ENCODE measurements at regions not wholly inside any gene's neighbourhood (a gene's known extent, or its start where the extent isn't known, plus 50 kb on each side); places are given as distances from the start of the nearest gene placed in this dataset.
"Not testable (repeated sequence)": the region's sequence is repeated elsewhere in the genome, so short reads cannot be mapped to it uniquely, and the experiment has no call there.

DNA sequence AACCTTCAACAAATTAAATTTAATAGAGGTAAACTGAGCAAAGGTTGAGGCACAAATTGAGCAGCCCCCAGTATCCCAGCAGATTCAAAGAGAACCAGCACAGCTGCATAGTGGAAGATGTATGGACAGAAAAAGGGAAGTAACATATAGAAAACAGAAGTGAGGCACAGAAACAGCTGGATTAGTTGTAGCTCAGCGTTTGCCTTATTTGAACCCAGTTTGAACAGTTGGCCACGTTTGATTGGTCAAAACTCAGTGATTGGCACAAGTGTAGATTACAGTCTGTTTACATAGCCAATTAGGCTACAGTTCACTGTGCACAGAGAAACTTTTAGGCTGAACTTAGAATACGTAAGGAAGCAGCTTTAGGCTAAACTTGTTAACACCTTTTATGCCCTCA lies 315.5 kb downstream of the RMST start:
- intact Hi-C loops (cut with DNase I), result no loop called here
- no peak for DNase-seq (ENCODE audit: low spot score)

- intact Hi-C loops (cut with DNase I), result no loop called here
- DNase-seq (ENCODE audit: low spot score), result no peak
Observed at GRCh38 chr12:97781342-97781741, 318.7 kb downstream of the RMST start.

DNA sequence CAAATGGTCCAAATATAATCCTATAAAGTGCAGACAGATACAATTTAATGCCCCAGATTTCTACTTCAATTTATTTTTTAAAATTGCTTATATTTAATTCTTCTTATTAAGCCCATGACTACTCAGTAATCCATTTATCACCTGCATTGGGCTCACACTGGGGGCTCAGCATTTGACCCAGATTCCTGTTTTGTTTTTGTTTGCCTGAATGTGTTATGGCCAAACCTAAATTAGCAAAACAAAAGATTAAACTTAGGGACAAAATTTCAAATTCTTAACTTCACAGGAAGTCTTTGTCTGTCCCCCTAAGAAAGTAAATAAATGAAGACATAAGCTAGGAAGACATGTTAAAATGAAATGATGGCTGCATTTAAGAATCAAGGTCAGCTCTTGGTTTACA lies 322.3 kb downstream of the RMST start:
- no peak for DNase-seq (ENCODE audit: low spot score)
- intact Hi-C loops (cut with DNase I), result no loop called here

- intact Hi-C loops (cut with DNase I), result no loop called here
- DNase-seq (ENCODE audit: low spot score), result no peak
Observed at GRCh38 chr12:97790281-97790680, 327.7 kb downstream of the RMST start.

GRCh38 chr12:97797473-97797872 lies 334.9 kb downstream of the RMST start:
- intact Hi-C loops (cut with DNase I), result no loop called here

DNA sequence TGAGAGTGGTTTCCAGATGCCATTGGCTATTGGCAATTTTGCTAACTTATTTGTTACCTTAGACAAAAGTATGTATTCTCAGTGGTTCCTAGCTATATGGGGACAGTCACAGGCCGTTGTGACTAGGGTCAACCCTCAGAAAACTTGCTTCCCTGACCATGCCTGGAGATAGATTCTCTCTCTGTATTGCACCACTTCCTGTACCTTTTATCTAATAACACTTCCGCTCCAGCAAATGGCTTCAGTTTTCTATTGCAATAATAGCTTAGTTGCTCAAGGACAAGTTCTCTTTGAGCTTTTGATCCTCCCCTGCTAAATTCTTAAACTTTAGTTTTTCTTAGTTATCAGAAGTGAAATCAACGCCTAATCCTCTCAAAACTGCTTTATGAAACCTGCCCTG lies 338.0 kb downstream of the RMST start:
- DNase-seq (ENCODE audit: low spot score), result no peak
- intact Hi-C loops (cut with DNase I), result no loop called here

More at GRCh38 chr12:97797473-97797872, 334.9 kb downstream of the RMST start:
- DNase-seq (ENCODE audit: low spot score), result no peak

- DNase-seq (ENCODE audit: low spot score), result no peak
- intact Hi-C loops (cut with DNase I), result no loop called here
Observed at GRCh38 chr12:97801471-97802059, 339.0 kb downstream of the RMST start.

GRCh38 chr12:97805146-97805545 lies 342.5 kb downstream of the RMST start:
- DNase-seq (ENCODE audit: low spot score), result no peak
- intact Hi-C loops (cut with DNase I), result no loop called here

- intact Hi-C loops (cut with DNase I), result no loop called here
- DNase-seq (ENCODE audit: low spot score), result no peak
Observed at GRCh38 chr12:97813301-97813700, 350.7 kb downstream of the RMST start.

GRCh38 chr12:97821806-97822205 lies 359.2 kb downstream of the RMST start:
- no peak for DNase-seq (ENCODE audit: low spot score)
- intact Hi-C loops (cut with DNase I), result no loop called here

GRCh38 chr12:97835541-97835940 lies 372.9 kb downstream of the RMST start:
- DNase-seq (ENCODE audit: low spot score), result no peak
- intact Hi-C loops (cut with DNase I), result no loop called here

- no peak for DNase-seq (ENCODE audit: low spot score)
- intact Hi-C loops (cut with DNase I), result no loop called here
Observed at GRCh38 chr12:97837401-97837800, 374.8 kb downstream of the RMST start.

DNA sequence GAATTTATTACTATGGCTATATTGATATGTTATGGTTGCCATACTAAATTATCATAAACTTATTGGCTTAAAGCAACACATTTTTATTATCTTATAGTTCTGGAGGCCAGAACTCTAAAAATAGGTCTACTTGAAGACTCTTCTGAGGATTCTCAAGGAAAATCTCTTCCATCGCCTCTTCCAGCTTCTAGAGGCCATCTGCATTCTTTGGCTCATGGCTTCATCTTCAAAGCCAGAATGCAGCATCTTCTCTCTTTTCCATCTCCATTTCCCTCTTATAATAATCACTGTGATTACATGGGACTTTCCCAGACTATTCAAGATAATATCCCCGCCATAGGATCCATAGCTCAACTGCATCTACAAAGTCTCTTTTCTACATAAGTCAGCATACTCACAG lies 385.4 kb downstream of the RMST start:
- no peak for DNase-seq (ENCODE audit: low spot score)
- intact Hi-C loops (cut with DNase I), result no loop called here

GRCh38 chr12:97854477-97854876 lies 391.9 kb downstream of the RMST start:
- intact Hi-C loops (cut with DNase I), result no loop called here
- no peak for DNase-seq (ENCODE audit: low spot score)

DNA sequence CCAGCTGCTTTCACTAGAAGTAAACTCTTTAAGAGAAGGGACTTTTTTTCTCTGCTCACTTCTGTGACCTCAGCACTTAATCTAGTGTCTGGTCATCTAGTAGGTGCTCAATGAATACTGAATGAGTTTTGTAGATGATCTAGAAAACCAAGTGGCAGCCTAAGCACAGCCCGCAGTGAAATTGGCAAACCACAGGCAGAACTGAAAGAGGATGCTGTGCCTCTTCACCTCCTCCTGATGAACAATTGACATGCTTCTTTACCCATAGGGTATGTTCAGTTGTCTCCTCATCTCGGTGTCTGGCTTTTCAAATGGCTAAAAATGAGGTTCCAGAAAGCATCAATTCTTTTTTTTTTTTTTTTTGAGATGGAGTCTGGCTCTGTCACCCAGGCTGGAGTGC lies 399.5 kb downstream of the RMST start:
- no peak for DNase-seq (ENCODE audit: low spot score)
- intact Hi-C loops (cut with DNase I), result no loop called here

GRCh38 chr12:97875064-97875463 lies 412.5 kb downstream of the RMST start:
- DNase-seq (ENCODE audit: low spot score), result no peak
- intact Hi-C loops (cut with DNase I), result no loop called here

- intact Hi-C loops (cut with DNase I), result no loop called here
- no peak for DNase-seq (ENCODE audit: low spot score)
Observed at GRCh38 chr12:97876780-97877179, 414.2 kb downstream of the RMST start.

GRCh38 chr12:97877404-97877803 lies 414.8 kb downstream of the RMST start:
- intact Hi-C loops (cut with DNase I), result no loop called here

GRCh38 chr12:97886511-97887176 lies 424.0 kb downstream of the RMST start:
- no peak for DNase-seq (ENCODE audit: low spot score)
- intact Hi-C loops (cut with DNase I), result no loop called here

More at GRCh38 chr12:97877404-97877803, 414.8 kb downstream of the RMST start:
- DNase-seq (ENCODE audit: low spot score), result no peak

DNA sequence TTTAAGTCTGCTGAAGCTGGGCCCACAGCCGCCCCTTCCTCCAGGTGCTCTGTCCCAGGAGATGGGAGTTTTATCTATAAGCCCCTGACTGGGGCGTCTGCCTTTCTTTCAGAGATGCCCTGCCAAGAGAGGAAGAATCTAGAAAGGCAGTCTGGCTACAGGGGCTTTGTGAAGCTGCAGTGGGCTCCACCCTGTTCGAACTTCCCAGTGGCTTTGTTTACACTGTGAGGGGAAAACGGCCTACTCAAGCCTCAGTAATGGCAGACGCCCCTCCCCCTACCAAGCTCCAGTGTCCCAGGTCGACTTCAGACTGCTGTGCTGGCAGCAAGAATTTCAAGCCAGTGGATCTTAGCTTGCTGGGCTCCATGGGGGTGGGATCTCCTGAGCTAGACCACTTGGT lies 435.3 kb downstream of the RMST start:
- DNase-seq (ENCODE audit: low spot score); intact Hi-C loops (cut with DNase I): not testable (repeated sequence)

DNA sequence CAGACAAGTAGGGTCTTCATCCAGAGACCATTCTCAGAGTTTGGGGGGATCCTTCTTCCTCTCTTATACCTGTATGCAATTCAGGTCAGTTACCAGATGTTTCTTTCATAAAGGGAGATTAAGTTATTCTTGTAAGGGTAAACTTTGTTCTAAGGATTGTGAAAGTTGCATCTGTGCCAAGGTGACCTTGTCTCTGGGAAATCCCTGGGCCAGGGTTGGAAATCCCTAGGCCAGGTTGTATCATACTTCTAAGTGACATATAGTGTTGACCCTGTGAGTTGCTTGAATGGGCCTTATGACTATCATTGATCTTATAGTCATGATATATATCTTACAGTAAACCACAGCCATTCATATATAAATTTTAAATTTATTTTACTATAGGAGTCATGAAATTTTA lies 436.9 kb downstream of the RMST start:
- intact Hi-C loops (cut with DNase I), result no loop called here
- no peak for DNase-seq (ENCODE audit: low spot score)

DNA sequence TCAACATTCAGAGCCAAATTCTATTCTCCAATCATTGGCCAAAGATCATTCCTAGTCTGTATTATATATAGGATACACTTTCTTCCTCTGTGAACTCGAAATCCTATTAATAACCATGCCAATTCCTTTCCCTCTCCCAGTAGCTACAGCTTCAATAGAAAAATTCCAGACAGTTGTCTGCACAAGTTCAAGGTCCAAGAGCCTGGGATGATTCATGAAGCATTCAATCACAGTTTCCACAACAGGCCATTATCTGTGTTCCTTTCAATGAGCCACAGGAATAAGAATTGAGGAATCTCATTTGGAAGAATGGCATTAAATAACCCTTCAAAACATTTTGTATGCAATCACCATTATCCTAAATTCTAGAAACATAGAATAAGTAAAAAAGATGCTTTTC lies 437.4 kb downstream of the RMST start:
- DNase-seq (ENCODE audit: low spot score), result no peak
- intact Hi-C loops (cut with DNase I), result no loop called here
